H9 (cell line): ENCODE measurements at regions not wholly inside any gene's neighbourhood (a gene's known extent, or its start where the extent isn't known, plus 50 kb on each side); places are given as distances from the start of the nearest gene placed in this dataset.

Experiments used
- DNase-seq: peaks from one replicate; pipeline ENCODE4 v3.0.0-alpha.2; 2017
- H2AFZ ChIP-seq: one replicate; pipeline ENCODE4 v1.6.1; 2013; ENCODE audit warnings: mild to moderate bottlenecking, low read length, control low read depth, moderate library complexity
- H2AK5ac ChIP-seq: 2 replicates; pipeline ENCODE4 v1.6.1; 2013; ENCODE audit warnings: low read length, control low read depth, mixed read lengths; ENCODE audit not compliant: insufficient read length
- H2BK120ac ChIP-seq: one replicate; pipeline ENCODE4 v1.6.1; 2013; ENCODE audit warnings: low read depth, mild to moderate bottlenecking, low read length, control low read depth, inconsistent platforms; ENCODE audit not compliant: poor library complexity, severe bottlenecking
- H2BK12ac ChIP-seq: 2 replicates; pipeline ENCODE4 v1.6.1; 2013; ENCODE audit warnings: low read length, control low read depth, mixed read lengths, low read depth; ENCODE audit not compliant: insufficient read length
- H2BK15ac ChIP-seq: 2 replicates; pipeline ENCODE4 v1.6.1; 2013; ENCODE audit warnings: low read depth, low read length, control low read depth
- H2BK20ac ChIP-seq: one replicate; pipeline ENCODE4 v1.6.1; 2013; ENCODE audit warnings: low read depth, mild to moderate bottlenecking, low read length, control low read depth, inconsistent platforms; ENCODE audit not compliant: poor library complexity, severe bottlenecking
- H2BK5ac ChIP-seq: 2 replicates; pipeline ENCODE4 v1.6.1; 2013; ENCODE audit warnings: low read length, control low read depth, mixed read lengths; ENCODE audit not compliant: insufficient read length
- H3K14ac ChIP-seq: 2 replicates; pipeline ENCODE4 v1.6.1; 2013; ENCODE audit warnings: low read length, control low read depth; ENCODE audit not compliant: insufficient read depth
- H3K18ac ChIP-seq: 2 replicates; pipeline ENCODE4 v1.6.1; 2013; ENCODE audit warnings: low read depth, mild to moderate bottlenecking, mixed read lengths, low read length, control low read depth; ENCODE audit not compliant: insufficient read length
- H3K23ac ChIP-seq: 2 replicates; pipeline ENCODE4 v1.6.1; 2013; ENCODE audit warnings: low read length, control low read depth, mixed read lengths, low read depth; ENCODE audit not compliant: insufficient read length
- H3K23me2 ChIP-seq: 2 replicates; pipeline ENCODE4 v1.6.1; 2013; ENCODE audit warnings: low read depth, mild to moderate bottlenecking, mixed read lengths, low read length, control low read depth; ENCODE audit not compliant: insufficient read length, poor library complexity, severe bottlenecking
- H3K27ac ChIP-seq: 2 replicates; pipeline ENCODE4 v1.5.1; 2013; ENCODE audit warnings: low read length, control low read depth, mixed read lengths, low read depth; ENCODE audit not compliant: insufficient read length
- H3K27me3 ChIP-seq: 2 replicates; pipeline ENCODE4 v1.6.1; 2013; ENCODE audit warnings: low read length, control low read depth, inconsistent platforms; ENCODE audit not compliant: insufficient read depth
- H3K4ac ChIP-seq: 2 replicates; pipeline ENCODE4 v1.6.1; 2013; ENCODE audit warnings: low read depth, mild to moderate bottlenecking, control low read depth, inconsistent platforms, low read length, moderate library complexity
- H3K4me1 ChIP-seq: 2 replicates; pipeline ENCODE4 v1.6.1; 2013; ENCODE audit warnings: low read length, control low read depth, inconsistent platforms; ENCODE audit not compliant: insufficient read depth
- H3K4me2 ChIP-seq: 2 replicates; pipeline ENCODE4 v1.6.1; 2013; ENCODE audit warnings: low read length, control low read depth, mixed read lengths; ENCODE audit not compliant: insufficient read length, insufficient read depth
- H3K56ac ChIP-seq: 2 replicates; pipeline ENCODE4 v1.6.1; 2013; ENCODE audit warnings: low read depth, mild to moderate bottlenecking, mixed read lengths, low read length, control low read depth; ENCODE audit not compliant: insufficient read length
- H3K79me1 ChIP-seq: 2 replicates; pipeline ENCODE4 v1.6.1; 2013; ENCODE audit warnings: low read depth, mild to moderate bottlenecking, moderate library complexity, low read length, control low read depth, inconsistent platforms; ENCODE audit not compliant: insufficient read depth, poor library complexity, severe bottlenecking
- H3K79me2 ChIP-seq: 2 replicates; pipeline ENCODE4 v1.6.1; 2013; ENCODE audit warnings: low read length, control low read depth, inconsistent platforms; ENCODE audit not compliant: insufficient read depth
- H3K9ac ChIP-seq: 2 replicates; pipeline ENCODE4 v1.6.1; 2013; ENCODE audit warnings: low read length, control low read depth, mixed read lengths; ENCODE audit not compliant: insufficient read length; ENCODE audit errors: extremely low read depth
- H3K9me3 ChIP-seq: one replicate; pipeline ENCODE4 v1.6.1; 2013; ENCODE audit warnings: low read depth, low read length, inconsistent platforms; ENCODE audit not compliant: control insufficient read depth
- H3T11ph ChIP-seq: one replicate; pipeline ENCODE4 v1.6.1; 2013; ENCODE audit warnings: mild to moderate bottlenecking, low read length, control low read depth, inconsistent platforms
- H4K20me1 ChIP-seq: one replicate; pipeline ENCODE4 v1.6.1; 2013; ENCODE audit not compliant: control insufficient read depth, insufficient read length, insufficient read depth
- H4K5ac ChIP-seq: 2 replicates; pipeline ENCODE4 v1.6.1; 2013; ENCODE audit warnings: low read depth, mild to moderate bottlenecking, mixed read lengths, low read length, control low read depth; ENCODE audit not compliant: insufficient read length
- H4K8ac ChIP-seq: replicated peaks from 2 replicates; pipeline ENCODE4 v1.6.1; 2013; ENCODE audit warnings: low read length, control low read depth, mixed read lengths, low read depth; ENCODE audit not compliant: insufficient read length
- H4K91ac ChIP-seq: 2 replicates; pipeline ENCODE4 v1.6.1; 2013; ENCODE audit warnings: low read depth, mild to moderate bottlenecking, moderate library complexity, mixed read lengths, low read length, control low read depth; ENCODE audit not compliant: insufficient read length
- H3K27ac Mint-ChIP-seq, 3 experiments: 2 replicates in 2 of 3; 3 replicates in 1 of 3; pipeline ENCODE4 v1.8.0; 2020 to 2021; ENCODE audit warnings: mixed read lengths in 3 of 3, mild to moderate bottlenecking in 1 of 3, moderate library complexity in 1 of 3
- H3K27me3 Mint-ChIP-seq: 2 replicates; pipeline ENCODE4 v1.8.0; 2021; ENCODE audit warnings: low read depth, mild to moderate bottlenecking, moderate library complexity, mixed read lengths
- H3K36me3 Mint-ChIP-seq, 3 experiments: 2 replicates in 2 of 3; 3 replicates in 1 of 3; pipeline ENCODE4 v1.8.0; 2020 to 2021; ENCODE audit warnings: low read depth in 3 of 3, mixed read lengths in 3 of 3; ENCODE audit not compliant: insufficient read depth in 1 of 3
- H3K4me1 Mint-ChIP-seq, 2 experiments: 2 replicates each; pipeline ENCODE4 v1.8.0; 2020; ENCODE audit warnings: mixed read lengths in 2 of 2
- H3K4me3 Mint-ChIP-seq, 2 experiments: 2 replicates in 1 of 2; 3 replicates in 1 of 2; pipeline ENCODE4 v1.8.0; 2020 to 2021; ENCODE audit warnings: mild to moderate bottlenecking in 2 of 2, mixed read lengths in 2 of 2, moderate library complexity in 1 of 2
- H3K9me3 Mint-ChIP-seq, 2 experiments: 2 replicates in 1 of 2; 3 replicates in 1 of 2; pipeline ENCODE4 v1.8.0; 2020; ENCODE audit warnings: mild to moderate bottlenecking in 2 of 2, mixed read lengths in 2 of 2, moderate library complexity in 1 of 2
- CTCF ChIP-seq: fragments of 200-600 bp; sonication (generic); conservative IDR thresholded peaks from 3 replicates; pipeline ENCODE4 v1.8.0; 2021; ENCODE audit warnings: antibody characterized with exemption, mild to moderate bottlenecking

- Histone ChIP-seq H3K79me1 (no peaks in the 10 kb centered on the region), H2BK5ac (no peak overlapping the region), H3K14ac (no peak overlapping the region), H3T11ph (no peak overlapping the region), H3K27ac (no peak overlapping the region), H3K9me3 (no peaks in the 10 kb centered on the region), H3K4me1 (peaks cover 3% of the 10 kb centered on the region; the same call in 1 of the 2 replicates), H3K18ac (no peak overlapping the region), H2BK15ac (no peak overlapping the region), H2BK20ac (no peak overlapping the region), H3K23me2 (no peaks in the 10 kb centered on the region), H3K27me3 (peaks cover 2% of the 10 kb centered on the region; the same call in 1 of the 2 replicates), H2AFZ (no peak overlapping the region), H2BK12ac (no peak overlapping the region), H4K5ac (no peak overlapping the region), H4K91ac (no peak overlapping the region), H3K9ac (no peak overlapping the region), H4K8ac (no peak overlapping the region), H3K23ac (no peak overlapping the region), H3K79me2 (no peaks in the 10 kb centered on the region), H3K4me2 (no peak overlapping the region), H4K20me1 (no peaks in the 10 kb centered on the region), H3K56ac (no peak overlapping the region), H2AK5ac (no peak overlapping the region), H3K4ac (no peak overlapping the region), H2BK120ac (no peak overlapping the region)
- H3K36me3 Mint-ChIP-seq = no peaks in the 10 kb centered on the region
- H3K4me3 Mint-ChIP-seq = no peak overlapping the region
- TF ChIP-seq CTCF = no peak
- DNase-seq = no peak
- H3K27ac Mint-ChIP-seq = no peak overlapping the region
- H3K9me3 Mint-ChIP-seq = no peaks in the 10 kb centered on the region
- H3K27me3 Mint-ChIP-seq = peaks cover 6% of the 10 kb centered on the region
- peaks cover 0 to 2% of the 10 kb centered on the region in 2 experiments; a peak in 1 of 4 replicates for H3K4me1 Mint-ChIP-seq
Measured at GRCh38 chr7:146002008-146002407, 114.6 kb upstream of the CNTNAP2 start.
